OCI-LY1 (cell line): ENCODE measurements at regions not wholly inside any gene's neighbourhood (a gene's known extent, or its start where the extent isn't known, plus 50 kb on each side); places are given as distances from the start of the nearest gene placed in this dataset.

Experiments used
- H2AFZ ChIP-seq: fragments of 200-600 bp; sonication (generic), shearing (Covaris generic); 2 replicates; pipeline ENCODE4 v1.6.0; 2014; ENCODE audit warnings: antibody characterized with exemption, mild to moderate bottlenecking, low read length
- H3F3A ChIP-seq: fragments of 200-600 bp; sonication (generic), shearing (Covaris generic); 2 replicates; pipeline ENCODE4 v1.6.0; 2014; ENCODE audit warnings: mild to moderate bottlenecking, antibody characterized with exemption, low read length, moderate library complexity; ENCODE audit not compliant: insufficient read depth
- H3K27ac ChIP-seq: fragments of 200-600 bp; sonication (generic); 2 replicates; pipeline ENCODE4 v1.5.1; 2014; ENCODE audit warnings: low read length, mixed run types, mild to moderate bottlenecking, low read depth; ENCODE audit not compliant: poor library complexity, severe bottlenecking
- H3K27me3 ChIP-seq: fragments of 200-600 bp; sonication (generic); 2 replicates; pipeline ENCODE4 v1.6.0; 2014; ENCODE audit warnings: antibody characterized with exemption, mild to moderate bottlenecking, low read length, moderate library complexity; ENCODE audit not compliant: insufficient read depth
- H3K36me3 ChIP-seq: fragments of 200-600 bp; sonication (generic); 2 replicates; pipeline ENCODE4 v1.6.1; 2014; ENCODE audit warnings: mild to moderate bottlenecking, antibody characterized with exemption, low read length, moderate library complexity, mixed read lengths; ENCODE audit not compliant: insufficient read depth
- H3K4me1 ChIP-seq: fragments of 200-600 bp; sonication (generic); 2 replicates; pipeline ENCODE4 v1.5.1; 2014; ENCODE audit warnings: mild to moderate bottlenecking, low read length, moderate library complexity; ENCODE audit not compliant: insufficient read depth, severe bottlenecking
- H3K4me2 ChIP-seq: fragments of 200-600 bp; sonication (generic), shearing (Covaris generic); 2 replicates; pipeline ENCODE4 v1.6.1; 2014; ENCODE audit warnings: low read length
- H3K4me3 ChIP-seq: fragments of 200-600 bp; sonication (generic); 2 replicates; pipeline ENCODE4 v1.5.1; 2014; ENCODE audit warnings: low read length, low read depth, mild to moderate bottlenecking, mixed read lengths; ENCODE audit not compliant: poor library complexity, severe bottlenecking
- H3K79me2 ChIP-seq: fragments of 200-600 bp; shearing (Covaris generic); 2 replicates; pipeline ENCODE4 v1.6.1; 2016; ENCODE audit warnings: mixed run types, low read length, mixed read lengths; ENCODE audit not compliant: insufficient read depth
- H3K9ac ChIP-seq: fragments of 200-600 bp; sonication (generic), shearing (Covaris generic); 2 replicates; pipeline ENCODE4 v1.6.1; 2014; ENCODE audit warnings: mild to moderate bottlenecking, low read length, mixed read lengths
- H3K9me2 ChIP-seq: fragments of 200-600 bp; sonication (generic), shearing (Covaris generic); 2 replicates; pipeline ENCODE4 v1.6.1; 2014; ENCODE audit warnings: low read depth, mild to moderate bottlenecking, low read length, mixed read lengths
- H3K9me3 ChIP-seq: fragments of 200-600 bp; shearing (Covaris generic); 2 replicates; pipeline ENCODE4 v1.6.1; 2014; ENCODE audit warnings: low read length, mixed read lengths
- H4K20me1 ChIP-seq: fragments of 200-600 bp; sonication (generic), shearing (Covaris generic); 2 replicates; pipeline ENCODE4 v1.6.0; 2016; ENCODE audit warnings: mild to moderate bottlenecking, low read length; ENCODE audit not compliant: insufficient read depth
- CTCF ChIP-seq: fragments of 200-600 bp; sonication (generic), shearing (Covaris generic); IDR thresholded peaks from 2 replicates; pipeline ENCODE4 v1.5.1; 2017; ENCODE audit warnings: mild to moderate bottlenecking, antibody characterized with exemption, low read length, moderate library complexity, mixed read lengths
- EZH2 ChIP-seq: fragments of 200-600 bp; sonication (generic), shearing (Covaris generic); IDR thresholded peaks from 2 replicates; pipeline ENCODE4 v1.8.0; 2017; ENCODE audit warnings: borderline replicate concordance, mixed run types, mild to moderate bottlenecking, antibody characterized with exemption, low read length, moderate library complexity, mixed read lengths

- Histone ChIP-seq H4K20me1 (no peaks in the 10 kb centered on the region), H3K9me2 (no peaks in the 10 kb centered on the region), H3K4me1 (no peaks in the 10 kb centered on the region), H3K36me3 (no peaks in the 10 kb centered on the region), H3K9me3 (no peaks in the 10 kb centered on the region), H3K79me2 (no peaks in the 10 kb centered on the region), H3K4me3 (no peak overlapping the region), H2AFZ (no peak overlapping the region), H3K27me3 (no peaks in the 10 kb centered on the region), H3K4me2 (no peak overlapping the region), H3F3A (no peaks in the 10 kb centered on the region), H3K27ac (no peak overlapping the region), H3K9ac (no peak overlapping the region)
- TF ChIP-seq CTCF: no peak
- TF ChIP-seq EZH2: no peak
Observed at GRCh38 chr2:56648802-56649201, 465.0 kb downstream of the CCDC85A start.

- H3K27me3 ChIP-seq: no peaks in the 10 kb centered on the region
- no peak for TF ChIP-seq EZH2
- no peak for TF ChIP-seq CTCF
Observed at GRCh38 chr2:56654936-56655335, 471.1 kb downstream of the CCDC85A start.

DNA sequence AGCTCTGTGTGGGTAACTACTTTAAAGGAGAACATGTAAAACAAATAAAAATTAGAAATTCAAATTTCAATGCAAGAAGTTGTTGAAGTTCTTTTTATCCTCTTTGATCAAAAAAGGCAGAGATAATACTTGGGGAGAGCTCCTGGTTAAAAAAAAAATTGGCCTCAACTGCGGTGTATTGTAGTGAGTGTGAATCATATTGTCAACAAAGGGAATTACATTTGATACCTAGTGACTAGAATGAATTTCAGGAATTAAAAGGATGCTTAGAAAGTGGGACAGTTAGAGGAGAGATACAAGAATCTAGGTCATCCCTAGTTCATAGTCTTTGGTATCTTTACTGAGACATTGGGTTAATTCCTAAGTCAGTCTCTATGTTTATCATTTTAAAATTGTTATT is 473.0 kb downstream of the CCDC85A start:
- Histone ChIP-seq H3K9ac (no peak overlapping the region), H3K36me3 (no peaks in the 10 kb centered on the region), H3K9me2 (no peaks in the 10 kb centered on the region), H3F3A (no peaks in the 10 kb centered on the region), H2AFZ (no peak overlapping the region), H3K79me2 (no peaks in the 10 kb centered on the region), H3K27ac (no peak overlapping the region), H3K9me3 (no peaks in the 10 kb centered on the region), H3K4me1 (no peaks in the 10 kb centered on the region), H3K4me2 (no peak overlapping the region), H4K20me1 (no peaks in the 10 kb centered on the region), H3K27me3 (no peaks in the 10 kb centered on the region), H3K4me3 (no peak overlapping the region)
- TF ChIP-seq CTCF (no peak), EZH2 (no peak)

More at GRCh38 chr2:56654936-56655335, 471.1 kb downstream of the CCDC85A start:
- Histone ChIP-seq H3K9me2 (no peaks in the 10 kb centered on the region), H3K9ac (no peak overlapping the region), H3K36me3 (no peaks in the 10 kb centered on the region), H4K20me1 (no peaks in the 10 kb centered on the region), H3K4me2 (no peak overlapping the region), H3K4me3 (no peak overlapping the region), H3K27ac (no peak overlapping the region), H3K4me1 (no peaks in the 10 kb centered on the region), H3K9me3 (no peaks in the 10 kb centered on the region), H3K79me2 (no peaks in the 10 kb centered on the region), H3F3A (no peaks in the 10 kb centered on the region), H2AFZ (no peak overlapping the region)
